HEK293T (cell line): ENCODE measurements at regions not wholly inside any gene's neighbourhood (a gene's known extent, or its start where the extent isn't known, plus 50 kb on each side); places are given as distances from the start of the nearest gene placed in this dataset.

Experiments used
- ARNT ChIP-seq: fragments of 450-650 bp; IDR thresholded peaks from 2 replicates; pipeline ENCODE4 v1.6.1; 2017; ENCODE audit warnings: mild to moderate bottlenecking
- BHLHE40 ChIP-seq: fragments of 450-650 bp; IDR thresholded peaks from 2 replicates; pipeline ENCODE4 v1.6.1; 2016; ENCODE audit warnings: mild to moderate bottlenecking, moderate library complexity, borderline replicate concordance
- CTBP1 ChIP-seq: fragments of 450-650 bp; IDR thresholded peaks from 2 replicates; pipeline ENCODE4 v1.6.1; 2016; ENCODE audit warnings: borderline replicate concordance
- ELF4 ChIP-seq: fragments of 450-650 bp; IDR thresholded peaks from 2 replicates; pipeline ENCODE4 v1.6.1; 2017; ENCODE audit warnings: antibody characterized with exemption
- FOXA1 ChIP-seq: fragments of 450-650 bp; IDR thresholded peaks from 2 replicates; pipeline ENCODE4 v1.6.1; 2016; ENCODE audit warnings: mild to moderate bottlenecking
- FOXK2 ChIP-seq: fragments of 450-650 bp; IDR thresholded peaks from 2 replicates; pipeline ENCODE4 v1.6.1; 2016; ENCODE audit warnings: mild to moderate bottlenecking
- FOXM1 ChIP-seq: fragments of 450-650 bp; IDR thresholded peaks from 2 replicates; pipeline ENCODE4 v1.6.1; 2017; ENCODE audit warnings: mild to moderate bottlenecking, borderline replicate concordance
- HDGF ChIP-seq: fragments of 450-650 bp; IDR thresholded peaks from 2 replicates; pipeline ENCODE4 v1.6.1; 2017; ENCODE audit warnings: antibody characterized with exemption, borderline replicate concordance
- NFRKB ChIP-seq: fragments of 450-650 bp; IDR thresholded peaks from 2 replicates; pipeline ENCODE4 v1.6.1; 2016; ENCODE audit warnings: mild to moderate bottlenecking, moderate library complexity
- SP1 ChIP-seq: fragments of 450-650 bp; IDR thresholded peaks from 2 replicates; pipeline ENCODE4 v1.6.1; 2017
- SUZ12 ChIP-seq: fragments of 450-650 bp; IDR thresholded peaks from 2 replicates; pipeline ENCODE4 v1.6.1; 2016; ENCODE audit warnings: mild to moderate bottlenecking
- TARDBP ChIP-seq: fragments of 450-650 bp; IDR thresholded peaks from 2 replicates; pipeline ENCODE4 v1.6.1; 2016
- ZNF384 ChIP-seq: fragments of 450-650 bp; IDR thresholded peaks from 2 replicates; pipeline ENCODE4 v1.6.1; 2016
- TF ChIP-seq, protein P1 (sequence below): fragments of 450-650 bp; IDR thresholded peaks from 2 replicates; pipeline ENCODE4 v1.6.1; 2016

DNA sequence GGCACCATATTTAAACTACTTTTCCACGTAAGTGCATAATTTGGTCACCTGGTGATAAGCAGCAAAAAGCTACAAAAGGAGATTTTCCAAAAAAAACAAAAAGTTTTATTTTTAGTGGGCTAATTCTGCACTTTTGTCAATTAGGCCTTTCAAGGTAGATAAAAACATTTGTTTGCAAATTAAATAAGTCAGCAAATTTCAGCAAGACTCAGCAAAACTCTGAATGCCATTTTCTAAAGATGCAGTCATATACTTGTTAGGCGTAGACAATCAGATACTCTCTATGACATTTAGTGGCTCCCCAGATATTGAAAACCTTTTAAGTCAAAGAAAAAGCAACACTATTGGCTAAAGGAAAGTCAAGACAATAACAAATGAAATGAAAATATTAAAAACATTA, 400.2 kb upstream of the GOLIM4 start:
- no peak for TF ChIP-seq FOXA1
- TF ChIP-seq SP1, result no peak
- no peak for TF ChIP-seq SUZ12
- no peak for TF ChIP-seq HDGF
- no peak for TF ChIP-seq FOXK2
- TF ChIP-seq, protein P1, sequence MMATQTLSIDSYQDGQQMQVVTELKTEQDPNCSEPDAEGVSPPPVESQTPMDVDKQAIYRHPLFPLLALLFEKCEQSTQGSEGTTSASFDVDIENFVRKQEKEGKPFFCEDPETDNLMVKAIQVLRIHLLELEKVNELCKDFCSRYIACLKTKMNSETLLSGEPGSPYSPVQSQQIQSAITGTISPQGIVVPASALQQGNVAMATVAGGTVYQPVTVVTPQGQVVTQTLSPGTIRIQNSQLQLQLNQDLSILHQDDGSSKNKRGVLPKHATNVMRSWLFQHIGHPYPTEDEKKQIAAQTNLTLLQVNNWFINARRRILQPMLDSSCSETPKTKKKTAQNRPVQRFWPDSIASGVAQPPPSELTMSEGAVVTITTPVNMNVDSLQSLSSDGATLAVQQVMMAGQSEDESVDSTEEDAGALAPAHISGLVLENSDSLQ, result no peak
- TF ChIP-seq TARDBP, result no peak
- no peak for TF ChIP-seq BHLHE40
- TF ChIP-seq NFRKB, result no peak
- no peak for TF ChIP-seq ZNF384
- TF ChIP-seq CTBP1, result no peak
- no peak for TF ChIP-seq ARNT
- no peak for TF ChIP-seq FOXM1
- TF ChIP-seq ELF4, result no peak
